GM12892 (cell line): ENCODE measurements at regions not wholly inside any gene's neighbourhood (a gene's known extent, or its start where the extent isn't known, plus 50 kb on each side); places are given as distances from the start of the nearest gene placed in this dataset.

ENCODE experiments used
- POLR2AphosphoS5 ChIP-seq: IDR thresholded peaks from 2 replicates; pipeline ENCODE4 v1.6.1; 2011; ENCODE audit warnings: low read depth, low read length, control low read depth
- TAF1 ChIP-seq: IDR thresholded peaks from 2 replicates; pipeline ENCODE4 v1.6.1; 2011; ENCODE audit warnings: low read depth, mild to moderate bottlenecking, control low read depth, low read length, borderline replicate concordance

DNA sequence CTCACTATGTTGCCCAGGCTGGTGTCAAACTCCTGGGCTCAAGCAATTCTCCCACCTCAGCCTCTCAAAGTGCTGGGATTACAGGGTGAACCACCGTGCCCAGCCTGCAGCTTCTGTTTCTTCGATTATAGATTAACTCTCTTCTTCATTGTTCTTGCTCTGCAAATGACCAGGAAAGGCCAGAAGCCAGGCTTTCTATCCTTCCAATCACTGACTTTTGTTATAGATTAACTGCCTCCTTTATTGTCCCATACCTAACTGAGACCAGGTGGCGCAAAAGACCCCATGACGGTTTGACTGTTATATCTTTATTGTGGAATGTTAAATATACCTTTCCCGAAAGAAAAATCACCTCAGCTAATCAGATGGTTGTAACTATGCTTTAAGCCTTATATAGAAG lies 196.9 kb downstream of the MREG start:
- TF ChIP-seq POLR2AphosphoS5 (no peak), TAF1 (no peak)
